MM.1S (cell line): ENCODE measurements at regions not wholly inside any gene's neighbourhood (a gene's known extent, or its start where the extent isn't known, plus 50 kb on each side); places are given as distances from the start of the nearest gene placed in this dataset.

Experiments used
- DNase-seq: peaks from one replicate; pipeline ENCODE4 v3.0.0-alpha.2; 2015
- H2AFZ ChIP-seq: fragments of 300-600 bp; sonication (generic); 2 replicates; pipeline ENCODE4 v1.6.0; 2016; ENCODE audit warnings: antibody characterized with exemption, low read length
- H3F3A ChIP-seq: fragments of 300-600 bp; sonication (generic); 2 replicates; pipeline ENCODE4 v1.6.1; 2016; ENCODE audit warnings: mild to moderate bottlenecking, antibody characterized with exemption, low read length, moderate library complexity, mixed read lengths; ENCODE audit not compliant: insufficient read depth
- H3K27ac ChIP-seq: fragments of 300-600 bp; sonication (generic); 2 replicates; pipeline ENCODE4 v1.5.1; 2016; ENCODE audit warnings: mild to moderate bottlenecking, low read length
- H3K27me3 ChIP-seq: fragments of 300-600 bp; sonication (generic); replicated peaks from 2 replicates; pipeline ENCODE4 v1.6.0; 2016; ENCODE audit warnings: low read length; ENCODE audit not compliant: insufficient read depth
- H3K36me3 ChIP-seq: fragments of 300-600 bp; sonication (generic); replicated peaks from 2 replicates; pipeline ENCODE4 v1.6.1; 2016; ENCODE audit warnings: mild to moderate bottlenecking, low read length, mixed read lengths; ENCODE audit not compliant: insufficient read depth
- H3K4me1 ChIP-seq: fragments of 300-600 bp; sonication (generic); 2 replicates; pipeline ENCODE4 v1.6.1; 2016; ENCODE audit warnings: low read length, mixed read lengths
- H3K4me2 ChIP-seq: fragments of 300-600 bp; sonication (generic); 2 replicates; pipeline ENCODE4 v1.6.0; 2016; ENCODE audit warnings: low read depth, low read length
- H3K4me3 ChIP-seq: fragments of 300-600 bp; sonication (generic); 2 replicates; pipeline ENCODE4 v1.5.1; 2016; ENCODE audit warnings: low read length, mixed read lengths
- H3K79me2 ChIP-seq: fragments of 300-600 bp; sonication (generic); 2 replicates; pipeline ENCODE4 v1.6.1; 2016; ENCODE audit warnings: mixed run types, low read length, mixed read lengths
- H3K9ac ChIP-seq: fragments of 300-600 bp; sonication (generic); 2 replicates; pipeline ENCODE4 v1.6.1; 2016; ENCODE audit warnings: low read length, mixed read lengths
- H3K9me2 ChIP-seq: fragments of 300-600 bp; sonication (generic); replicated peaks from 2 replicates; pipeline ENCODE4 v1.6.1; 2016; ENCODE audit warnings: mild to moderate bottlenecking, low read length, mixed read lengths; ENCODE audit not compliant: insufficient read depth
- H3K9me3 ChIP-seq: fragments of 300-600 bp; sonication (generic); replicated peaks from 2 replicates; pipeline ENCODE4 v1.6.1; 2016; ENCODE audit warnings: mild to moderate bottlenecking, low read length, mixed read lengths; ENCODE audit not compliant: insufficient read depth
- H4K20me1 ChIP-seq: fragments of 300-600 bp; sonication (generic); 2 replicates; pipeline ENCODE4 v1.6.1; 2016; ENCODE audit warnings: mild to moderate bottlenecking, low read length, moderate library complexity, mixed read lengths; ENCODE audit not compliant: insufficient read depth
- EZH2 ChIP-seq: fragments of 300-600 bp; sonication (generic); optimal IDR thresholded peaks from 2 replicates; pipeline ENCODE3; 2017; ENCODE audit warnings: low read depth, mild to moderate bottlenecking, antibody characterized with exemption, low read length, mixed read lengths
- EZH2phosphoT487 ChIP-seq: fragments of 300-600 bp; sonication (generic); IDR thresholded peaks from 2 replicates; pipeline ENCODE4 v1.6.1; 2018; ENCODE audit warnings: antibody characterized with exemption, low read length
- TF ChIP-seq, protein P1 (sequence below): fragments of 300-600 bp; sonication (generic); IDR thresholded peaks from 2 replicates; pipeline ENCODE4 v1.5.1; 2016; ENCODE audit warnings: antibody characterized with exemption, low read length, mixed read lengths

- no peaks in the 10 kb centered on the region for H3K9me2 ChIP-seq
- H3K27me3 ChIP-seq = no peaks in the 10 kb centered on the region
- no peak overlapping the region for H2AFZ ChIP-seq
- no peak for TF ChIP-seq EZH2phosphoT487
- TF ChIP-seq EZH2 = no peak
- TF ChIP-seq, protein P1, sequence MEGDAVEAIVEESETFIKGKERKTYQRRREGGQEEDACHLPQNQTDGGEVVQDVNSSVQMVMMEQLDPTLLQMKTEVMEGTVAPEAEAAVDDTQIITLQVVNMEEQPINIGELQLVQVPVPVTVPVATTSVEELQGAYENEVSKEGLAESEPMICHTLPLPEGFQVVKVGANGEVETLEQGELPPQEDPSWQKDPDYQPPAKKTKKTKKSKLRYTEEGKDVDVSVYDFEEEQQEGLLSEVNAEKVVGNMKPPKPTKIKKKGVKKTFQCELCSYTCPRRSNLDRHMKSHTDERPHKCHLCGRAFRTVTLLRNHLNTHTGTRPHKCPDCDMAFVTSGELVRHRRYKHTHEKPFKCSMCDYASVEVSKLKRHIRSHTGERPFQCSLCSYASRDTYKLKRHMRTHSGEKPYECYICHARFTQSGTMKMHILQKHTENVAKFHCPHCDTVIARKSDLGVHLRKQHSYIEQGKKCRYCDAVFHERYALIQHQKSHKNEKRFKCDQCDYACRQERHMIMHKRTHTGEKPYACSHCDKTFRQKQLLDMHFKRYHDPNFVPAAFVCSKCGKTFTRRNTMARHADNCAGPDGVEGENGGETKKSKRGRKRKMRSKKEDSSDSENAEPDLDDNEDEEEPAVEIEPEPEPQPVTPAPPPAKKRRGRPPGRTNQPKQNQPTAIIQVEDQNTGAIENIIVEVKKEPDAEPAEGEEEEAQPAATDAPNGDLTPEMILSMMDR = no peak
- DNase-seq = no peak
- no peaks in the 10 kb centered on the region for H3K79me2 ChIP-seq
- no peaks in the 10 kb centered on the region for H3K9me3 ChIP-seq
- H3K4me3 ChIP-seq = no peak overlapping the region
- no peaks in the 10 kb centered on the region for H3K4me1 ChIP-seq
- H3K9ac ChIP-seq = no peak overlapping the region
- H3K4me2 ChIP-seq = no peak overlapping the region
- no peaks in the 10 kb centered on the region for H4K20me1 ChIP-seq
- H3F3A ChIP-seq = no peaks in the 10 kb centered on the region
- H3K36me3 ChIP-seq = no peaks in the 10 kb centered on the region
- H3K27ac ChIP-seq = no peak overlapping the region
These were observed 128.3 kb upstream of the KLHL29 start for GRCh38 chr2:23256643-23257042.

- no peaks in the 10 kb centered on the region for H3K27me3 ChIP-seq
- DNase-seq = no peak
- H3K9me2 ChIP-seq = no peaks in the 10 kb centered on the region
- no peaks in the 10 kb centered on the region for H3K9me3 ChIP-seq
- no peaks in the 10 kb centered on the region for H3K4me1 ChIP-seq
- no peak overlapping the region for H3K9ac ChIP-seq
- H2AFZ ChIP-seq = no peak overlapping the region
- no peaks in the 10 kb centered on the region for H3F3A ChIP-seq
- no peaks in the 10 kb centered on the region for H3K36me3 ChIP-seq
- H3K27ac ChIP-seq = no peak overlapping the region
- H3K4me2 ChIP-seq = no peak overlapping the region
- no peaks in the 10 kb centered on the region for H3K79me2 ChIP-seq
- no peaks in the 10 kb centered on the region for H4K20me1 ChIP-seq
- TF ChIP-seq, protein P1 = no peak
- TF ChIP-seq EZH2 = no peak
- TF ChIP-seq EZH2phosphoT487 = no peak
- no peak overlapping the region for H3K4me3 ChIP-seq
These were observed 124.4 kb upstream of the KLHL29 start for GRCh38 chr2:23260621-23261020.

DNA sequence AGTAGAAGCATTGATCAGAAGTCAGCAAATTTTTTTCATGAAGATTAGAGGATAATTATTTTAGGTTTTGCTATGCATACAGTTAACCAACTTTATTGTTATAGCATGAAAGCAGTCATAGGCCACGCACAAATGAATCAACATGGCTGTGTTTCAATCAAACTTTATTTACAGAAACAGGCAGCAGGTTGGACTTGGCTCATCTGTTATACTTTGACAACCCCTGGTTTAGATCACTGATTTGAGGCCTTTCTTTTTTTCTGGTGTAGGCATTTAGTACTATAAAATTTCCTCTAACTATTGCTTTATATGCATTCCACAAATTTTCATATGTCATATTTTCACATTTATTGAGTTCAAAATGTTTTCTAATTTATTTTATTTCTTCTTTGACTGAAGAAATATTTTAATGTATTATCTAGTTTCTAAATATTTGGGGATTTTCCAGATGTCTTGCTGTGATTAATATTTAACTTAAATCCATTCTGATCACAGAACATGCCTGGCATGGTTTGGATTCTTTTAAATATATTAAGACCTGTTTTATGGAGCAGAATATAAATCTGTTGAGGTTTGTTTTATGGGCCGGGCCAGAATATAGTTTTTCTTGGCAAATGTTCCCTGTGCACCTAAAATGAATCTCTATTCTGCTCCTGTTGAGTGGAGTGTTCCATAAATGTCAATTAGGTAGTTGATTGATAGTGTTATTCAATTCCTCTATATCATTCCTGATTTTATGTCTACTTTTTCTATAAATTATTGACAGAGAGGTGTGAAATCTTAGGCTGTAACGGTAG, 116.3 kb upstream of the KLHL29 start:
- no peaks in the 10 kb centered on the region for H3K36me3 ChIP-seq
- H2AFZ ChIP-seq = no peak overlapping the region
- H3K9me2 ChIP-seq = no peaks in the 10 kb centered on the region
- no peak overlapping the region for H3K9ac ChIP-seq
- no peak for DNase-seq
- no peak overlapping the region for H3K27ac ChIP-seq
- H3K4me1 ChIP-seq = no peaks in the 10 kb centered on the region
- H3K27me3 ChIP-seq = no peaks in the 10 kb centered on the region
- no peaks in the 10 kb centered on the region for H3K79me2 ChIP-seq
- H4K20me1 ChIP-seq = no peaks in the 10 kb centered on the region
- no peaks in the 10 kb centered on the region for H3K9me3 ChIP-seq
- TF ChIP-seq, protein P1 = no peak
- TF ChIP-seq EZH2phosphoT487 (no peak), EZH2 (no peak)
- no peak overlapping the region for H3K4me3 ChIP-seq
- no peak overlapping the region for H3K4me2 ChIP-seq
- H3F3A ChIP-seq = no peaks in the 10 kb centered on the region
